ENCODE measurements at regions not wholly inside any gene's neighbourhood (a gene's known extent, or its start where the extent isn't known, plus 50 kb on each side); places are given as distances from the start of the nearest gene placed in this dataset.

DNA sequence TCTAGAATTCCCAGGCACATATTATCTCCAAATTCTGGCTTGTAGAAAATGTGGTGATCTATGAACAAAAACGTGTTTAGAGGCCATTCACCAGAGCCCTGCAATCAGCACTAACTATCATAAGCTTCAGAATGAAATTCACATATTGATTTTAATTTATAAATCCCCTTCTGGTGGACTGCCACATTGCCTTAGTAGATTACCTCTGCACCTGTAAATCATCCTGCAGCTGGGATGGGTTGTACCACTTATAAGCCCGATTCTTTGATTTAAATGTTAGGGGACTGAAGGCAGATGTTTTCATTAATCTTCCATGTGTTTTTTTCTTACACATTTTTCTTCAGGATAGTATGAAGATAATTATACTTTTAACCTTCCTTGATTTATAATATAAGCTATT, 140.7 kb upstream of the PTPRD start (continued):
- TF ChIP-seq, protein P1, sequence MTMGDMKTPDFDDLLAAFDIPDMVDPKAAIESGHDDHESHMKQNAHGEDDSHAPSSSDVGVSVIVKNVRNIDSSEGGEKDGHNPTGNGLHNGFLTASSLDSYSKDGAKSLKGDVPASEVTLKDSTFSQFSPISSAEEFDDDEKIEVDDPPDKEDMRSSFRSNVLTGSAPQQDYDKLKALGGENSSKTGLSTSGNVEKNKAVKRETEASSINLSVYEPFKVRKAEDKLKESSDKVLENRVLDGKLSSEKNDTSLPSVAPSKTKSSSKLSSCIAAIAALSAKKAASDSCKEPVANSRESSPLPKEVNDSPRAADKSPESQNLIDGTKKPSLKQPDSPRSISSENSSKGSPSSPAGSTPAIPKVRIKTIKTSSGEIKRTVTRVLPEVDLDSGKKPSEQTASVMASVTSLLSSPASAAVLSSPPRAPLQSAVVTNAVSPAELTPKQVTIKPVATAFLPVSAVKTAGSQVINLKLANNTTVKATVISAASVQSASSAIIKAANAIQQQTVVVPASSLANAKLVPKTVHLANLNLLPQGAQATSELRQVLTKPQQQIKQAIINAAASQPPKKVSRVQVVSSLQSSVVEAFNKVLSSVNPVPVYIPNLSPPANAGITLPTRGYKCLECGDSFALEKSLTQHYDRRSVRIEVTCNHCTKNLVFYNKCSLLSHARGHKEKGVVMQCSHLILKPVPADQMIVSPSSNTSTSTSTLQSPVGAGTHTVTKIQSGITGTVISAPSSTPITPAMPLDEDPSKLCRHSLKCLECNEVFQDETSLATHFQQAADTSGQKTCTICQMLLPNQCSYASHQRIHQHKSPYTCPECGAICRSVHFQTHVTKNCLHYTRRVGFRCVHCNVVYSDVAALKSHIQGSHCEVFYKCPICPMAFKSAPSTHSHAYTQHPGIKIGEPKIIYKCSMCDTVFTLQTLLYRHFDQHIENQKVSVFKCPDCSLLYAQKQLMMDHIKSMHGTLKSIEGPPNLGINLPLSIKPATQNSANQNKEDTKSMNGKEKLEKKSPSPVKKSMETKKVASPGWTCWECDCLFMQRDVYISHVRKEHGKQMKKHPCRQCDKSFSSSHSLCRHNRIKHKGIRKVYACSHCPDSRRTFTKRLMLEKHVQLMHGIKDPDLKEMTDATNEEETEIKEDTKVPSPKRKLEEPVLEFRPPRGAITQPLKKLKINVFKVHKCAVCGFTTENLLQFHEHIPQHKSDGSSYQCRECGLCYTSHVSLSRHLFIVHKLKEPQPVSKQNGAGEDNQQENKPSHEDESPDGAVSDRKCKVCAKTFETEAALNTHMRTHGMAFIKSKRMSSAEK (CRISPR knock-in tag; IDR thresholded peaks at IDR 0.05; ENCODE audit: borderline replicate concordance) = no peak
- TF ChIP-seq ZBTB21 (CRISPR knock-in tag; IDR thresholded peaks at IDR 0.05; ENCODE audit: borderline replicate concordance) (no peak), FOXK1 (CRISPR knock-in tag; IDR thresholded peaks at IDR 0.05) (no peak)
- TF ChIP-seq, protein P2, sequence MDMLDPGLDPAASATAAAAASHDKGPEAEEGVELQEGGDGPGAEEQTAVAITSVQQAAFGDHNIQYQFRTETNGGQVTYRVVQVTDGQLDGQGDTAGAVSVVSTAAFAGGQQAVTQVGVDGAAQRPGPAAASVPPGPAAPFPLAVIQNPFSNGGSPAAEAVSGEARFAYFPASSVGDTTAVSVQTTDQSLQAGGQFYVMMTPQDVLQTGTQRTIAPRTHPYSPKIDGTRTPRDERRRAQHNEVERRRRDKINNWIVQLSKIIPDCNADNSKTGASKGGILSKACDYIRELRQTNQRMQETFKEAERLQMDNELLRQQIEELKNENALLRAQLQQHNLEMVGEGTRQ (CRISPR knock-in tag; IDR thresholded peaks at IDR 0.05) = no peak
- TF ChIP-seq, protein P3, sequence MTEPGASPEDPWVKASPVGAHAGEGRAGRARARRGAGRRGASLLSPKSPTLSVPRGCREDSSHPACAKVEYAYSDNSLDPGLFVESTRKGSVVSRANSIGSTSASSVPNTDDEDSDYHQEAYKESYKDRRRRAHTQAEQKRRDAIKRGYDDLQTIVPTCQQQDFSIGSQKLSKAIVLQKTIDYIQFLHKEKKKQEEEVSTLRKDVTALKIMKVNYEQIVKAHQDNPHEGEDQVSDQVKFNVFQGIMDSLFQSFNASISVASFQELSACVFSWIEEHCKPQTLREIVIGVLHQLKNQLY (CRISPR knock-in tag; IDR thresholded peaks at IDR 0.05) = no peak

DNA sequence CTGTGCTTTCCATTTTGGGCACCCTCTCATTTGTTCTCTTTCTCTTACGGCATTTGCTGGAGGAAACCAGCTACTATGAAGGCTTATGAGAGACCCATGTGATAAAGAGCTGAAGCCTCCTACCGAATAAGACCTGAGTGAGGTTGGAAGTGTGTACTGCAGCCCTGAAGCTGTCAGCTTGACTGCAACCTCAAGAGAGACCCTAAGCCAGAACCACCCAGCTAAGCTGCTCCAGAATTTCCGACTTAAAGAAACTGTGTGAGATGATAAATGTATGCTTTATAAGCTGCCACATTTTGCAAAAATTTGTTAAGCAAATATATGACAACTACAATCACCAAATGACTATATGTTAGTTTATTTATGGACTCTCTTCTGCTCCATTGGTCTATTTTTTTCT, 151.7 kb upstream of the PTPRD start:
- CTCF ChIA-PET = no interaction called here
- DNase-seq (ENCODE audit: low spot score) = no peak
- POLR2A ChIA-PET = no interaction called here
- H3K4me1 Mint-ChIP-seq = peaks cover 8% of the 10 kb centered on the region
- TF ChIP-seq TP53 (CRISPR knock-in tag; IDR thresholded peaks at IDR 0.05) (no peak), ZNF317 (CRISPR knock-in tag; IDR thresholded peaks at IDR 0.05; ENCODE audit: borderline replicate concordance, low read depth) (no peak), NFATC4 (CRISPR knock-in tag; IDR thresholded peaks at IDR 0.05) (no peak)
- no peak overlapping the region for H3K4me3 Mint-ChIP-seq
- no peak overlapping the region for H3K27ac Mint-ChIP-seq
- no peaks in the 10 kb centered on the region for H3K36me3 Mint-ChIP-seq
- H3K27me3 Mint-ChIP-seq (ENCODE audit: low read depth) = no peaks in the 10 kb centered on the region
- ATAC-seq = no peak
- peaks cover 12% of the 10 kb centered on the region for H3K9me3 Mint-ChIP-seq

DNA sequence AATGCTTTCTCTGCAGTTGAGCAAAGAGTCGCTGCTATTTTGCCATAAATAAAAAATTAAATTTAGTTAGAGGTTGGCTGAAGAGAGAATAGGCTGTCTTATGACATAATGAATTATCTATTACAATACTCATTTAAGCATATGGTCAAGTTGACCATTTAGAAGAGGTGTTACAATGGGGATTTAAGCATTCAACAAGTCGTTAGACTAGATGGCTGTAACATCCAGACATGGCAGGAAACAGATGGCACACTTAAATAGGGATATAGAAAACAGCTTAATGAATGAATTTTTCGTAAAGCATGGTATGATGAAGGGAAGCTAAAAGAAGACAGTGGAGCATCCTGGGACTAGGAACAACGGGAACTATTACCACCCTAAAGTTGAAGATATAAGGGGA, 160.3 kb upstream of the PTPRD start:
- TF ChIP-seq ZNF232 (CRISPR knock-in tag; IDR thresholded peaks at IDR 0.05) = no peak
- TF ChIP-seq, protein P4, sequence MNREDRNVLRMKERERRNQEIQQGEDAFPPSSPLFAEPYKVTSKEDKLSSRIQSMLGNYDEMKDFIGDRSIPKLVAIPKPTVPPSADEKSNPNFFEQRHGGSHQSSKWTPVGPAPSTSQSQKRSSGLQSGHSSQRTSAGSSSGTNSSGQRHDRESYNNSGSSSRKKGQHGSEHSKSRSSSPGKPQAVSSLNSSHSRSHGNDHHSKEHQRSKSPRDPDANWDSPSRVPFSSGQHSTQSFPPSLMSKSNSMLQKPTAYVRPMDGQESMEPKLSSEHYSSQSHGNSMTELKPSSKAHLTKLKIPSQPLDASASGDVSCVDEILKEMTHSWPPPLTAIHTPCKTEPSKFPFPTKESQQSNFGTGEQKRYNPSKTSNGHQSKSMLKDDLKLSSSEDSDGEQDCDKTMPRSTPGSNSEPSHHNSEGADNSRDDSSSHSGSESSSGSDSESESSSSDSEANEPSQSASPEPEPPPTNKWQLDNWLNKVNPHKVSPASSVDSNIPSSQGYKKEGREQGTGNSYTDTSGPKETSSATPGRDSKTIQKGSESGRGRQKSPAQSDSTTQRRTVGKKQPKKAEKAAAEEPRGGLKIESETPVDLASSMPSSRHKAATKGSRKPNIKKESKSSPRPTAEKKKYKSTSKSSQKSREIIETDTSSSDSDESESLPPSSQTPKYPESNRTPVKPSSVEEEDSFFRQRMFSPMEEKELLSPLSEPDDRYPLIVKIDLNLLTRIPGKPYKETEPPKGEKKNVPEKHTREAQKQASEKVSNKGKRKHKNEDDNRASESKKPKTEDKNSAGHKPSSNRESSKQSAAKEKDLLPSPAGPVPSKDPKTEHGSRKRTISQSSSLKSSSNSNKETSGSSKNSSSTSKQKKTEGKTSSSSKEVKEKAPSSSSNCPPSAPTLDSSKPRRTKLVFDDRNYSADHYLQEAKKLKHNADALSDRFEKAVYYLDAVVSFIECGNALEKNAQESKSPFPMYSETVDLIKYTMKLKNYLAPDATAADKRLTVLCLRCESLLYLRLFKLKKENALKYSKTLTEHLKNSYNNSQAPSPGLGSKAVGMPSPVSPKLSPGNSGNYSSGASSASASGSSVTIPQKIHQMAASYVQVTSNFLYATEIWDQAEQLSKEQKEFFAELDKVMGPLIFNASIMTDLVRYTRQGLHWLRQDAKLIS (CRISPR knock-in tag; IDR thresholded peaks at IDR 0.05; ENCODE audit: borderline replicate concordance) = no peak
- TF ChIP-seq, protein P5, sequence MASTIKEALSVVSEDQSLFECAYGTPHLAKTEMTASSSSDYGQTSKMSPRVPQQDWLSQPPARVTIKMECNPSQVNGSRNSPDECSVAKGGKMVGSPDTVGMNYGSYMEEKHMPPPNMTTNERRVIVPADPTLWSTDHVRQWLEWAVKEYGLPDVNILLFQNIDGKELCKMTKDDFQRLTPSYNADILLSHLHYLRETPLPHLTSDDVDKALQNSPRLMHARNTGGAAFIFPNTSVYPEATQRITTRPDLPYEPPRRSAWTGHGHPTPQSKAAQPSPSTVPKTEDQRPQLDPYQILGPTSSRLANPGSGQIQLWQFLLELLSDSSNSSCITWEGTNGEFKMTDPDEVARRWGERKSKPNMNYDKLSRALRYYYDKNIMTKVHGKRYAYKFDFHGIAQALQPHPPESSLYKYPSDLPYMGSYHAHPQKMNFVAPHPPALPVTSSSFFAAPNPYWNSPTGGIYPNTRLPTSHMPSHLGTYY (CRISPR knock-in tag; IDR thresholded peaks at IDR 0.05) = no peak
- no peak for TF ChIP-seq GTF2I (CRISPR knock-in tag; conservative IDR thresholded peaks at IDR 0.05)
- TF ChIP-seq NR3C1 (CRISPR knock-in tag; conservative IDR thresholded peaks at IDR 0.05; ENCODE audit: low read depth) = no peak
- no peak for TF ChIP-seq SOX15 (CRISPR knock-in tag; IDR thresholded peaks at IDR 0.05)
- no peak for TF ChIP-seq OVOL2 (CRISPR knock-in tag; IDR thresholded peaks at IDR 0.05; ENCODE audit: borderline replicate concordance)
- TF ChIP-seq, protein P6, sequence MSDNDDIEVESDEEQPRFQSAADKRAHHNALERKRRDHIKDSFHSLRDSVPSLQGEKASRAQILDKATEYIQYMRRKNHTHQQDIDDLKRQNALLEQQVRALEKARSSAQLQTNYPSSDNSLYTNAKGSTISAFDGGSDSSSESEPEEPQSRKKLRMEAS (CRISPR knock-in tag; IDR thresholded peaks at IDR 0.05) = no peak
- TF ChIP-seq, protein P3 (CRISPR knock-in tag; IDR thresholded peaks at IDR 0.05) = no peak
- TF ChIP-seq, protein P2 (CRISPR knock-in tag; IDR thresholded peaks at IDR 0.05) = no peak
- TF ChIP-seq TCF7 (CRISPR knock-in tag; IDR thresholded peaks at IDR 0.05; ENCODE audit: low read depth) = no peak
- H3K4me3 Mint-ChIP-seq = no peak overlapping the region
- H3K9me3 Mint-ChIP-seq = peaks cover 22% of the 10 kb centered on the region
- POLR2A ChIA-PET = no interaction called here
- no peak for DNase-seq (ENCODE audit: low spot score)
- CTCF ChIA-PET = no interaction called here
- peaks cover 2% of the 10 kb centered on the region; the same call in 1 of the 2 replicates for H3K27me3 Mint-ChIP-seq (ENCODE audit: low read depth)
- no peak for ATAC-seq
- H3K27ac Mint-ChIP-seq = no peak overlapping the region
- H3K36me3 Mint-ChIP-seq = no peaks in the 10 kb centered on the region
- no peaks in the 10 kb centered on the region for H3K4me1 Mint-ChIP-seq
